Gastrocnemius medialis (tissue), 4 donors: ENCODE measurements at regions not wholly inside any gene's neighbourhood (a gene's known extent, or its start where the extent isn't known, plus 50 kb on each side); places are given as distances from the start of the nearest gene placed in this dataset.

Source experiments
- ATAC-seq, 2 donors: fragments of 150-250 bp; one replicate each; pipeline ENCODE4 v1.9.1; 2016
- DNase-seq, 2 donors: peaks; one replicate each; pipeline ENCODE4 v3.0.0-alpha.2; 2019
- H3K27ac ChIP-seq, 4 donors: fragments of 200-600 bp; sonication (generic); 1 replicate in 1 of 4; 2 replicates in 3 of 4; pipeline ENCODE4 v1.5.1; 2016 to 2018; ENCODE audit warnings: mild to moderate bottlenecking in 2 of 4, moderate library complexity in 1 of 4
- H3K27me3 ChIP-seq, 3 donors: fragments of 200-600 bp; sonication (generic) in 2 of 3; 1 replicate in 1 of 3; 2 replicates in 2 of 3; pipeline versions ENCODE4 v1.5.1 to v1.6.0; 2016 to 2019; ENCODE audit warnings: mild to moderate bottlenecking in 1 of 3, moderate library complexity in 1 of 3
- H3K36me3 ChIP-seq, 2 donors: fragments of 200-600 bp; sonication (generic) in 1 of 2; one replicate each; pipeline ENCODE4 v1.5.1; 2017 to 2018
- H3K4me1 ChIP-seq, 2 donors: fragments of 200-600 bp; sonication (generic) in 1 of 2; one replicate each; pipeline ENCODE4 v1.5.1; 2016 to 2017; ENCODE audit warnings: mild to moderate bottlenecking in 2 of 2
- H3K4me3 ChIP-seq, 4 donors: fragments of 200-600 bp; sonication (generic) in 3 of 4; 1 replicate in 1 of 4; 2 replicates in 3 of 4; pipeline ENCODE4 v1.5.1; 2016 to 2019; ENCODE audit warnings: mild to moderate bottlenecking in 2 of 4
- H3K9me3 ChIP-seq, 3 donors: fragments of 200-600 bp; sonication (generic) in 2 of 3; 1 replicate in 1 of 3; 2 replicates in 2 of 3; pipeline ENCODE4 v1.5.1; 2016 to 2019
- CTCF ChIP-seq, 5 experiments: fragments of 450-650 bp in 3 of 5; fragments of 200-600 bp in 2 of 5; sonication (generic) in 2 of 5; IDR thresholded peaks in 4 of 5; conservative IDR thresholded peaks in 1 of 5; 1 replicate in 4 of 5; 2 replicates in 1 of 5; pipeline ENCODE4 v1.5.1; 2016 to 2019; ENCODE audit warnings: antibody characterized with exemption in 5 of 5, mild to moderate bottlenecking in 3 of 5, moderate library complexity in 3 of 5
- POLR2A ChIP-seq, 2 donors: fragments of 450-650 bp; IDR thresholded peaks; one replicate each; pipeline ENCODE4 v1.6.1; 2017; ENCODE audit warnings: antibody characterized with exemption in 2 of 2, mild to moderate bottlenecking in 2 of 2, moderate library complexity in 2 of 2
- in situ Hi-C, 4 donors: fragments of 200-750 bp; cut with MboI; loops; one replicate each; pipeline versions ENCODE4 v1.15.0 to v1.8.0; 2017; ENCODE audit warnings: low sequenced_read_pairs in 4 of 4
- intact Hi-C: fragments of 100-400 bp; cut with DNase I; formaldehyde crosslinking; loops from one replicate; pipeline ENCODE4 v1.15.1; 2023; ENCODE audit warnings: low total_unique reads

- Histone ChIP-seq H3K9me3 (no peaks in the 10 kb centered on the region), H3K27ac (no peak overlapping the region), H3K4me1 (no peaks in the 10 kb centered on the region), H3K27me3 (no peaks in the 10 kb centered on the region), H3K4me3 (no peak overlapping the region), H3K36me3 (no peaks in the 10 kb centered on the region)
- DNase-seq (no peak), ATAC-seq (no peak)
- intact Hi-C loops = no loop called here
- in situ Hi-C loops = no loop called here
- TF ChIP-seq POLR2A (IDR thresholded peaks at IDR 0.05) (no peak), CTCF (IDR thresholded peaks at IDR 0.05 in 4 of 5, conservative IDR thresholded peaks at IDR 0.05 in 1 of 5) (no peak)
Measured at GRCh38 chr7:53900856-53901528, 641.2 kb upstream of the VSTM2A start.

- in situ Hi-C loops (no loop called here), intact Hi-C loops (no loop called here)
- Histone ChIP-seq H3K4me3 (no peak overlapping the region), H3K9me3 (no peaks in the 10 kb centered on the region), H3K27me3 (no peaks in the 10 kb centered on the region), H3K4me1 (no peaks in the 10 kb centered on the region), H3K36me3 (no peaks in the 10 kb centered on the region), H3K27ac (no peak overlapping the region)
- ATAC-seq (no peak), DNase-seq (no peak)
- no peak for TF ChIP-seq POLR2A (IDR thresholded peaks at IDR 0.05)
- TF ChIP-seq CTCF (IDR thresholded peaks at IDR 0.05 in 4 of 5, conservative IDR thresholded peaks at IDR 0.05 in 1 of 5) = no peak
Measured at GRCh38 chr7:53904355-53904754, 637.8 kb upstream of the VSTM2A start.

GRCh38 chr7:53917637-53918036 lies 624.5 kb upstream of the VSTM2A start:
- Histone ChIP-seq H3K27me3 (no peaks in the 10 kb centered on the region), H3K9me3 (no peaks in the 10 kb centered on the region), H3K4me1 (no peaks in the 10 kb centered on the region), H3K4me3 (no peak overlapping the region), H3K36me3 (no peaks in the 10 kb centered on the region), H3K27ac (no peak overlapping the region)
- DNase-seq (no peak), ATAC-seq (no peak)
- intact Hi-C loops (no loop called here), in situ Hi-C loops (no loop called here)
- no peak for TF ChIP-seq CTCF (IDR thresholded peaks at IDR 0.05 in 4 of 5, conservative IDR thresholded peaks at IDR 0.05 in 1 of 5)
- TF ChIP-seq POLR2A (IDR thresholded peaks at IDR 0.05) = no peak

- in situ Hi-C loops (no loop called here), intact Hi-C loops (no loop called here)
- no peak for ATAC-seq
- no peaks in the 10 kb centered on the region for H3K36me3 ChIP-seq
- H3K27ac ChIP-seq = no peak overlapping the region
- no peak for TF ChIP-seq CTCF (IDR thresholded peaks at IDR 0.05 in 4 of 5, conservative IDR thresholded peaks at IDR 0.05 in 1 of 5)
- no peak for TF ChIP-seq POLR2A (IDR thresholded peaks at IDR 0.05)
- no peak overlapping the region for H3K4me3 ChIP-seq
- H3K9me3 ChIP-seq = no peaks in the 10 kb centered on the region
- no peak for DNase-seq
- H3K4me1 ChIP-seq = no peaks in the 10 kb centered on the region
- H3K27me3 ChIP-seq = no peaks in the 10 kb centered on the region
Measured at GRCh38 chr7:53920011-53920410, 622.2 kb upstream of the VSTM2A start.

GRCh38 chr7:53940483-53940882 lies 601.7 kb upstream of the VSTM2A start:
- in situ Hi-C loops (no loop called here), intact Hi-C loops (no loop called here)
- Histone ChIP-seq H3K4me3 (no peak overlapping the region), H3K36me3 (no peaks in the 10 kb centered on the region), H3K27me3 (no peaks in the 10 kb centered on the region), H3K9me3 (no peaks in the 10 kb centered on the region), H3K4me1 (no peaks in the 10 kb centered on the region), H3K27ac (no peak overlapping the region)
- DNase-seq (no peak), ATAC-seq (no peak)
- TF ChIP-seq CTCF (IDR thresholded peaks at IDR 0.05 in 4 of 5, conservative IDR thresholded peaks at IDR 0.05 in 1 of 5) = no peak
- no peak for TF ChIP-seq POLR2A (IDR thresholded peaks at IDR 0.05)
